CD4-positive, CD25-positive, alpha-beta regulatory T cell (primary cell): ENCODE measurements at regions not wholly inside any gene's neighbourhood (a gene's known extent, or its start where the extent isn't known, plus 50 kb on each side); places are given as distances from the start of the nearest gene placed in this dataset.
"Not testable (repeated sequence)": the region's sequence is repeated elsewhere in the genome, so short reads cannot be mapped to it uniquely, and the experiment has no call there.

Source experiments
- ATAC-seq, 2 donors: fragments of 150-1000 bp; cut with Tn5 transposase; one replicate each; pipeline ENCODE4 v1.10.0; 2021; ENCODE audit warnings: low read depth in 2 of 2, moderate number of reproducible peaks in 2 of 2, moderate library complexity in 1 of 2
- DNase-seq, 3 donors: peaks; one replicate each; pipeline versions ENCODE4 v3.0.0 to v3.0.0-alpha.2; 2012 to 2022; ENCODE audit warnings: mixed read lengths in 1 of 3
- H3K27ac ChIP-seq: one replicate; pipeline ENCODE4 v1.7.0; 2013; ENCODE audit warnings: mild to moderate bottlenecking, low read length; ENCODE audit not compliant: insufficient read depth, poor library complexity, severe bottlenecking
- H3K27me3 ChIP-seq: one replicate; pipeline ENCODE4 v1.7.0; 2013; ENCODE audit warnings: low read length; ENCODE audit not compliant: control insufficient read depth, insufficient read depth
- H3K36me3 ChIP-seq: one replicate; pipeline ENCODE4 v1.7.0; 2013; ENCODE audit warnings: mild to moderate bottlenecking, low read length, moderate library complexity; ENCODE audit not compliant: control insufficient read depth, insufficient read depth
- H3K4me1 ChIP-seq: 2 replicates; pipeline ENCODE4 v1.7.0; 2013; ENCODE audit warnings: mild to moderate bottlenecking, low read length; ENCODE audit not compliant: insufficient read depth, control insufficient read depth, poor library complexity, severe bottlenecking
- H3K4me3 ChIP-seq: one replicate; pipeline ENCODE4 v1.7.0; 2013; ENCODE audit warnings: low read depth, mild to moderate bottlenecking, low read length, moderate library complexity
- H3K9me3 ChIP-seq, 2 experiments: 1 replicate in 1 of 2; 2 replicates in 1 of 2; pipeline ENCODE4 v1.7.0; 2013; ENCODE audit warnings: low read length in 2 of 2, mild to moderate bottlenecking in 1 of 2, moderate library complexity in 1 of 2; ENCODE audit not compliant: control insufficient read depth in 2 of 2
- H3K27ac Mint-ChIP-seq, 3 donors: one replicate each; pipeline ENCODE4 v1.8.0; 2020 to 2022; ENCODE audit warnings: mild to moderate bottlenecking in 3 of 3, mixed read lengths in 3 of 3, moderate library complexity in 2 of 3
- H3K27me3 Mint-ChIP-seq: one replicate; pipeline ENCODE4 v1.8.0; 2022; ENCODE audit warnings: mild to moderate bottlenecking, mixed read lengths
- H3K36me3 Mint-ChIP-seq: one replicate; pipeline ENCODE4 v1.8.0; 2020; ENCODE audit warnings: mixed read lengths
- H3K4me1 Mint-ChIP-seq, 4 donors: one replicate each; pipeline ENCODE4 v1.8.0; 2020 to 2022; ENCODE audit warnings: mixed read lengths in 4 of 4, mild to moderate bottlenecking in 1 of 4
- H3K4me3 Mint-ChIP-seq, 4 donors: one replicate each; pipeline ENCODE4 v1.8.0; 2020 to 2022; ENCODE audit warnings: mild to moderate bottlenecking in 4 of 4, mixed read lengths in 4 of 4, moderate library complexity in 3 of 4
- H3K9me3 Mint-ChIP-seq, 7 donors: one replicate each; pipeline ENCODE4 v1.8.0; 2020 to 2022; ENCODE audit warnings: mixed read lengths in 7 of 7, mild to moderate bottlenecking in 3 of 7, moderate library complexity in 2 of 7

GRCh38 chr9:90069085-90069484, 464.3 kb downstream of the GADD45G start:
- peaks cover 0 to 2% (median 0%) of the 10 kb centered on the region in 7 donors for H3K9me3 Mint-ChIP-seq
- H3K27me3 Mint-ChIP-seq: peaks cover 42% of the 10 kb centered on the region
- no peak for ATAC-seq

DNA sequence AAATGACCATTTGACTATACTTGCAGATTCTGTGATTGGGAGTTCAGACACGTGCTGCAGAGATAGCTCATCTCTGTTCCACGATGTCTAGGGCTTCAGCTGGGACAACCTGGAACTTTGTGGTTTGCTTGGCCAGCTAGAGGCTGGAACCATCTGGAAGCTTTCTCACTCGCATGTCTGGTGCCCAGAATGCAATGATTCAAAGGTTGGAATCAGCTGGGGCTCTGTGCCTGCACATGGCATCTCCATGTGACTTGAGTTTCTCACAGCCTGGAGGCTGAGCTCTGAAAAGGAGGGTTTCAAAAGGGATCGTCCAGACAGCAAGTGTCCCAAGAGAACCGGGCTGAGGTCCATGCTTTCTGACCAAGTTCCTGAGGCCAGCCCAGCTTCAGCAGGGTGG, 465.2 kb downstream of the GADD45G start:
- Mint-ChIP-seq H3K4me3 (no peak overlapping the region), H3K4me1 (no peaks in the 10 kb centered on the region), H3K27me3 (peaks cover 41% of the 10 kb centered on the region), H3K27ac (no peak overlapping the region), H3K36me3 (no peaks in the 10 kb centered on the region), H3K9me3 (peaks cover 0 to 2% (median 0%) of the 10 kb centered on the region in 7 donors)
- H3K9me3 ChIP-seq: no peaks in the 10 kb centered on the region
- no peak for ATAC-seq
- DNase-seq: no peak
- H3K27ac ChIP-seq: no peak overlapping the region
- no peak overlapping the region for H3K4me3 ChIP-seq
- peaks cover 15% of the 10 kb centered on the region for H3K27me3 ChIP-seq
- no peaks in the 10 kb centered on the region for H3K36me3 ChIP-seq
- H3K4me1 ChIP-seq: no peaks in the 10 kb centered on the region

More at GRCh38 chr9:90069085-90069484, 464.3 kb downstream of the GADD45G start:
- Histone ChIP-seq H3K4me1 (no peaks in the 10 kb centered on the region), H3K4me3 (no peak overlapping the region), H3K27me3 (peaks cover 10% of the 10 kb centered on the region), H3K27ac (no peak overlapping the region), H3K9me3 (no peaks in the 10 kb centered on the region), H3K36me3 (no peaks in the 10 kb centered on the region)
- DNase-seq: no peak
- Mint-ChIP-seq H3K27ac (no peak overlapping the region), H3K4me3 (no peak overlapping the region), H3K36me3 (no peaks in the 10 kb centered on the region), H3K4me1 (no peaks in the 10 kb centered on the region)

- Histone ChIP-seq H3K4me1 (no peaks in the 10 kb centered on the region), H3K27me3 (peaks cover 15% of the 10 kb centered on the region), H3K4me3 (no peak overlapping the region), H3K9me3 (no peaks in the 10 kb centered on the region), H3K36me3 (no peaks in the 10 kb centered on the region), H3K27ac (no peak overlapping the region)
- H3K9me3 Mint-ChIP-seq: peaks cover 0 to 2% (median 0%) of the 10 kb centered on the region in 7 donors
- peaks cover 41% of the 10 kb centered on the region for H3K27me3 Mint-ChIP-seq
- H3K4me3 Mint-ChIP-seq: no peak overlapping the region
- no peaks in the 10 kb centered on the region for H3K4me1 Mint-ChIP-seq
- DNase-seq (no peak), ATAC-seq (no peak)
- no peak overlapping the region for H3K27ac Mint-ChIP-seq
- H3K36me3 Mint-ChIP-seq: no peaks in the 10 kb centered on the region
These were observed 465.7 kb downstream of the GADD45G start for GRCh38 chr9:90070469-90070868.

- H3K4me3 Mint-ChIP-seq: no peak overlapping the region
- no peak for ATAC-seq
- H3K27me3 Mint-ChIP-seq: peaks cover 41% of the 10 kb centered on the region
These were observed 466.3 kb downstream of the GADD45G start for GRCh38 chr9:90070931-90071660.

GRCh38 chr9:90073186-90073945, 468.6 kb downstream of the GADD45G start:
- Mint-ChIP-seq H3K4me3 (no peak overlapping the region), H3K27ac (no peak overlapping the region), H3K4me1 (no peaks in the 10 kb centered on the region), H3K9me3 (peaks cover 0 to 2% (median 0%) of the 10 kb centered on the region in 7 donors), H3K27me3 (peaks cover 50% of the 10 kb centered on the region), H3K36me3 (no peaks in the 10 kb centered on the region)
- no peaks in the 10 kb centered on the region for H3K4me1 ChIP-seq
- no peak for DNase-seq
- H3K4me3 ChIP-seq: no peak overlapping the region
- no peak overlapping the region for H3K27ac ChIP-seq
- H3K36me3 ChIP-seq: no peaks in the 10 kb centered on the region
- ATAC-seq: no peak
- peaks cover 24% of the 10 kb centered on the region for H3K27me3 ChIP-seq
- H3K9me3 ChIP-seq: no peaks in the 10 kb centered on the region

More at GRCh38 chr9:90070931-90071660, 466.3 kb downstream of the GADD45G start:
- no peak overlapping the region for H3K4me3 ChIP-seq
- Mint-ChIP-seq H3K36me3 (no peaks in the 10 kb centered on the region), H3K9me3 (peaks cover 0 to 2% (median 0%) of the 10 kb centered on the region in 7 donors), H3K4me1 (no peaks in the 10 kb centered on the region), H3K27ac (no peak overlapping the region)
- no peak overlapping the region for H3K27ac ChIP-seq
- H3K9me3 ChIP-seq: no peaks in the 10 kb centered on the region
- no peak for DNase-seq
- H3K36me3 ChIP-seq: no peaks in the 10 kb centered on the region
- no peaks in the 10 kb centered on the region for H3K4me1 ChIP-seq
- H3K27me3 ChIP-seq: peaks cover 15% of the 10 kb centered on the region

GRCh38 chr9:90074316-90074962, 469.6 kb downstream of the GADD45G start:
- no peak for ATAC-seq
- Histone ChIP-seq H3K27me3 (peaks cover 19% of the 10 kb centered on the region), H3K27ac (no peak overlapping the region), H3K4me1 (no peaks in the 10 kb centered on the region), H3K4me3 (no peak overlapping the region), H3K36me3 (no peaks in the 10 kb centered on the region), H3K9me3 (no peaks in the 10 kb centered on the region)
- Mint-ChIP-seq H3K27me3 (peaks cover 45% of the 10 kb centered on the region), H3K9me3 (peaks cover 0 to 2% (median 0%) of the 10 kb centered on the region in 7 donors), H3K4me1 (no peaks in the 10 kb centered on the region), H3K4me3 (no peak overlapping the region), H3K27ac (no peak overlapping the region), H3K36me3 (no peaks in the 10 kb centered on the region)
- no peak for DNase-seq

DNA sequence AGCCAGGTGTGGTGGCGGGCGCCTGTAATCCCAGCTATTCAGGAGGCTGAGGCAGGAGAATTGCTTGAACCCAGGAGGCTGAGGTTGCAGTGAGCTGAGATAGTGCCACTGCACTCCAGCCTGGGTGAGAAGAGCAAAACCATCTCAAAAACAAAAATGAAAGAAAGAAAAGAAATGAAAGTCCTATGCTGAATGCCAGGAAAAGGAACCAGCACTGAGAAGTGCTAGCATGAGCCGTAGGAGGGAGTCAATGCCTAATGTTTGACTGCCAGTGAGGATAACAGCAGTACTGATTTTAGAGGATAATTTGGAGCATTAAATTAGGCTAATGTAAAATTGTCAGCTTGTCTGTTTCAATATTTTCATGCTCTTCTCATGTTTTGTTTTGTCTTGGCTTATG, 472.8 kb downstream of the GADD45G start:
- H3K4me1 Mint-ChIP-seq, H3K4me1 ChIP-seq, DNase-seq, H3K27ac ChIP-seq, H3K36me3 ChIP-seq, H3K27ac Mint-ChIP-seq, ATAC-seq, H3K36me3 Mint-ChIP-seq, H3K4me3 ChIP-seq, H3K4me3 Mint-ChIP-seq, H3K9me3 ChIP-seq, H3K9me3 Mint-ChIP-seq: not testable (repeated sequence)
- H3K27me3 ChIP-seq: peaks cover 21% of the 10 kb centered on the region
- peaks cover 51% of the 10 kb centered on the region for H3K27me3 Mint-ChIP-seq
